ENCODE measurements at regions not wholly inside any gene's neighbourhood (a gene's known extent, or its start where the extent isn't known, plus 50 kb on each side); places are given as distances from the start of the nearest gene placed in this dataset.
"Not testable (repeated sequence)": the region's sequence is repeated elsewhere in the genome, so short reads cannot be mapped to it uniquely, and the experiment has no call there.

DNA sequence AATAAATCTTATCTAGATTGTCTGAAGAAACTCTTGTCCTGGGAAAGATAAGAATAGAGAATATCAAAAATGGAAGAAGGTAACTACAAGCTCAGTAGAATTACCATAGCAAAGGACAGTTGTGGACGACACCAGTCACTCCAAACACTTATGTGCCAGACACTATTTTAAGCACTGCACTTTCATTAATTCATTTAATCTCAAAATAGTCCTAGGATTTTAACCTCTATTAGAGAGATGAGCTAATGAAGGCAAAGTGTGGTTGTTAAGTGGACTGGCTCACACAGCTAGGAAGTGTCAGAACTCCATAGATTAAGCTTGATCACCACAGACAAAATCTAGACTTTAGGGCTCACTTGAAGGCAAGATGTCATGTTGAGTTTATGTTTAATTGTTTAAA lies 168.9 kb downstream of the CDC14C start:
- DNase-seq, result no peak
- Mint-ChIP-seq H3K4me3 (no peak overlapping the region), H3K4me1 (peaks cover 17% of the 10 kb centered on the region), H3K27me3 (ENCODE audit: insufficient read depth) (no peaks in the 10 kb centered on the region), H3K36me3 (ENCODE audit: low read depth) (no peaks in the 10 kb centered on the region), H3K27ac (no peak overlapping the region), H3K9me3 (no peaks in the 10 kb centered on the region)
- Histone ChIP-seq H3K27me3 (ENCODE audit: control insufficient read depth, insufficient read depth, low read length, poor library complexity, severe bottlenecking) (no peaks in the 10 kb centered on the region), H3K9me3 (ENCODE audit: control insufficient read depth, low read length) (no peaks in the 10 kb centered on the region), H3K36me3 (ENCODE audit: control insufficient read depth, insufficient read depth, low read length) (no peaks in the 10 kb centered on the region), H3K4me1 (ENCODE audit: control insufficient read depth, insufficient read depth, low read length) (no peaks in the 10 kb centered on the region), H3K27ac (ENCODE audit: low read depth, low read length) (no peak overlapping the region), H3K4me3 (ENCODE audit: low read length) (no peak overlapping the region), H3K9ac (ENCODE audit: extremely low read depth, low read length, poor library complexity, severe bottlenecking) (no peak overlapping the region)
- TF ChIP-seq, protein P1, sequence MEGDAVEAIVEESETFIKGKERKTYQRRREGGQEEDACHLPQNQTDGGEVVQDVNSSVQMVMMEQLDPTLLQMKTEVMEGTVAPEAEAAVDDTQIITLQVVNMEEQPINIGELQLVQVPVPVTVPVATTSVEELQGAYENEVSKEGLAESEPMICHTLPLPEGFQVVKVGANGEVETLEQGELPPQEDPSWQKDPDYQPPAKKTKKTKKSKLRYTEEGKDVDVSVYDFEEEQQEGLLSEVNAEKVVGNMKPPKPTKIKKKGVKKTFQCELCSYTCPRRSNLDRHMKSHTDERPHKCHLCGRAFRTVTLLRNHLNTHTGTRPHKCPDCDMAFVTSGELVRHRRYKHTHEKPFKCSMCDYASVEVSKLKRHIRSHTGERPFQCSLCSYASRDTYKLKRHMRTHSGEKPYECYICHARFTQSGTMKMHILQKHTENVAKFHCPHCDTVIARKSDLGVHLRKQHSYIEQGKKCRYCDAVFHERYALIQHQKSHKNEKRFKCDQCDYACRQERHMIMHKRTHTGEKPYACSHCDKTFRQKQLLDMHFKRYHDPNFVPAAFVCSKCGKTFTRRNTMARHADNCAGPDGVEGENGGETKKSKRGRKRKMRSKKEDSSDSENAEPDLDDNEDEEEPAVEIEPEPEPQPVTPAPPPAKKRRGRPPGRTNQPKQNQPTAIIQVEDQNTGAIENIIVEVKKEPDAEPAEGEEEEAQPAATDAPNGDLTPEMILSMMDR (conservative IDR thresholded peaks at IDR 0.05), result no peak
- 84 to 100% methylated on average over 1 of the region's 1 CpG for whole genome bisulfite sequencing, 2 experiments (ENCODE audit: insufficient coverage in 1 of 2, insufficient read length in 1 of 2)

DNA sequence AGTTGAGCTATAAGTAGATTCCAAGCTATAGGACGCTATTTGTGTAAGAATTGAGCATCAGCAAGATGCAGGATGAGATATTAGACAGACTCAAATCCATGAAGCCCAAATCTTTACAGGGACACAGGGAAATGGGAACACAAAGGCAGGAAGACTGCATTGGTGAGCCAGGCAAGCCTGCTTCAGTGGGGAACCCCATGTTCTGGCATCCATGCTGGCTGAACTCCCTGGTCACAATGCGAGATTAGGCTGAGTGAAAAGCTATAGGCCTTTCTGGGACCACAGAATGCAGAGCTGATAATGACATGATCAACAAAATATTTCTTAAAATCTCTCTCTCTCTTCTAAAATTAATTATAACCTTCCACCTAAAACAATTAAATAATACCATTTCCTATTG lies 170.5 kb downstream of the CDC14C start:
- no peaks in the 10 kb centered on the region for H3K4me1 ChIP-seq (ENCODE audit: control insufficient read depth, insufficient read depth, low read length)
- no peak overlapping the region for H3K27ac Mint-ChIP-seq
- no peak for DNase-seq
- 94 to 98% methylated on average over 2 of the region's 2 CpGs for WGBS, 2 experiments (ENCODE audit: insufficient coverage in 1 of 2, insufficient read length in 1 of 2)
- H3K27ac ChIP-seq (ENCODE audit: low read depth, low read length), result no peak overlapping the region
- H3K27me3 ChIP-seq (ENCODE audit: control insufficient read depth, insufficient read depth, low read length, poor library complexity, severe bottlenecking), result no peaks in the 10 kb centered on the region
- no peak overlapping the region for H3K4me3 Mint-ChIP-seq
- TF ChIP-seq, protein P1 (conservative IDR thresholded peaks at IDR 0.05), result no peak
- no peak overlapping the region for H3K4me3 ChIP-seq (ENCODE audit: low read length)
- H3K36me3 ChIP-seq (ENCODE audit: control insufficient read depth, insufficient read depth, low read length), result no peaks in the 10 kb centered on the region
- H3K27me3 Mint-ChIP-seq (ENCODE audit: insufficient read depth), result no peaks in the 10 kb centered on the region
- peaks cover 12% of the 10 kb centered on the region for H3K4me1 Mint-ChIP-seq
- H3K9ac ChIP-seq (ENCODE audit: extremely low read depth, low read length, poor library complexity, severe bottlenecking), result no peak overlapping the region
- no peaks in the 10 kb centered on the region for H3K9me3 ChIP-seq (ENCODE audit: control insufficient read depth, low read length)
- H3K36me3 Mint-ChIP-seq (ENCODE audit: low read depth), result no peaks in the 10 kb centered on the region
- no peaks in the 10 kb centered on the region for H3K9me3 Mint-ChIP-seq

DNA sequence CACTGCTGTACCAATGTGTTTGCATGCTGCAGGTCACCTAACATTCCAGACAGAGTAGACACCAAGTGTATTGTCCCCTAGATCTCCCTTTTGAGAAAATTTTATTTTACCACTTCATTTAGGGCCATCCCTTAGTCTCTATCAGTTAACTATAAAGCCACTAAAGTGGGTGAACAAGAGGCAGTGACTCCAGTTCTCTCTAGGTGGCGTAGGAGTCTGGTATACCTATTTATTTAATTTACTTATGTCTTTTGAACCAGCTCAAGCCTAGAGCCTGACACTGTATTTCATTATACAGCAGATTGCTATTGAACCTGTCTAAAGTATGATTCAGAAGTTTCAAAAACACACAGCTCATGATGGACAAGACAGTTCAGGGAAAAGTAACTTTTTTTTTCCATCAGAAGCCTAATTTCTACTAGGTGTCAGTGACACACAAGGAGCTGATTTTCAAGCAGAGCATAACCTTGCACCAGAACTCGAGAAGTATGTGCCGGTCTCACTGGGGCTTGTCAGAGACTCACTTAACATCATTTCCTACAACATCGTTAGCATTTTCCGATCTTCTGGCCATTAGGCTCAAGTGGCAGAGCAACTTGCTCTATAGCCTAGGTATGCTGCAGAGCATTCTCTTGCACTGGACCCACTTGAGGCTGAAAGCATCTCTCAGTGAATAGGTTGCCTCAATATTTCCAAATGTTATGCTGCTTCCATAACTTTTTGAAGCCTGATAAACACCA lies 175.4 kb downstream of the CDC14C start:
- peak; percentile 61 for DNase-seq
- Histone ChIP-seq H3K36me3 (ENCODE audit: control insufficient read depth, insufficient read depth, low read length) (no peaks in the 10 kb centered on the region), H3K27ac (ENCODE audit: low read depth, low read length) (no peak overlapping the region), H3K4me1 (ENCODE audit: control insufficient read depth, insufficient read depth, low read length) (peaks cover 6% of the 10 kb centered on the region), H3K4me3 (ENCODE audit: low read length) (no peak overlapping the region), H3K9ac (ENCODE audit: extremely low read depth, low read length, poor library complexity, severe bottlenecking) (no peak overlapping the region), H3K27me3 (ENCODE audit: control insufficient read depth, insufficient read depth, low read length, poor library complexity, severe bottlenecking) (no peaks in the 10 kb centered on the region), H3K9me3 (ENCODE audit: control insufficient read depth, low read length) (no peaks in the 10 kb centered on the region)
- Mint-ChIP-seq H3K4me1 (peaks cover 32% of the 10 kb centered on the region), H3K27me3 (ENCODE audit: insufficient read depth) (no peaks in the 10 kb centered on the region), H3K36me3 (ENCODE audit: low read depth) (no peaks in the 10 kb centered on the region), H3K4me3 (no peak overlapping the region), H3K27ac (peak overlapping the region; percentile 36), H3K9me3 (no peaks in the 10 kb centered on the region)
- 83% methylated on average over 4 to 5 of the region's 5 CpGs for WGBS, 2 experiments (ENCODE audit: insufficient coverage in 1 of 2, insufficient read length in 1 of 2)
- TF ChIP-seq, protein P1 (conservative IDR thresholded peaks at IDR 0.05), result peak; percentile 76

DNA sequence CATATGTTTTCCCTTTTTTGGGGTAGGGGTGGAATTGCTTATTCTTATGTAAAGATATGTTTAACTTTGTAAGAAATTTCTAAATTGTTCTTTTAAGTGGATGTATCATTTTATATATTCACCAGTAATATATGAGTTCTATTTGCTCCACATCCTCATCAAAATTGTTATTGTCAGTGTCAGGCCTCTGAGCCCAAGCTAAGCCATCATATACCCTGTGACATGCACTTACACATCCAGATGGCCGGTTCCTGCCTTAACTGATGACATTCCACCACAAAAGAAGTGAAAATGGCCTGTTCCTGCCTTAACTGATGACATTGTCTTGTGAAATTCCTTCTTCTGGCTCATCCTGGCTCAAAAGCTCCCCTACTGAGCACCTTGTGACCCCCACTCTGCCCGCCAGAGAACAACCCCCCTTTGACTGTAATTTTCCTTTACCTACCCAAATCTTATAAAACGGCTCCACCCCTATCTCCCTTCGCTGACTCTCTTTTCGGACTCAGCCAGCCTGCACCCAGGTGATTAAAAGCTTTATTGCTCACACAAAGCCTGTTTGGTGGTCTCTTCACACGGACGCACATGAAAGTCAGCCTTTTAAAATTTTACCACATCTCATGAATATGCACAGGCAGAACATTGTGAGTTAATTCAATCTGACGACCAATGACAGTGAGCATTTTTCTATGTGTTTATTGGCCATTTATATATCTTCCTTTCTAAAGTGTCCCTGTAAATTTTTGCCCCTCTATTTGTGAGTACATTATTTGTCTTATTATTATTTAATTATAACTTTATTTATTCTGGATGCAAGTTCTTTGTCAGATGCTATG lies 176.8 kb downstream of the CDC14C start:
- 0 to 3% methylated on average over 3 to 8 of the region's 8 CpGs for WGBS, 2 experiments (ENCODE audit: insufficient coverage in 1 of 2, insufficient read length in 1 of 2)
- not testable (repeated sequence) for H3K36me3 ChIP-seq (ENCODE audit: control insufficient read depth, insufficient read depth, low read length); H3K9me3 Mint-ChIP-seq; H3K9ac ChIP-seq (ENCODE audit: extremely low read depth, low read length, poor library complexity, severe bottlenecking); H3K27me3 ChIP-seq (ENCODE audit: control insufficient read depth, insufficient read depth, low read length, poor library complexity, severe bottlenecking); H3K9me3 ChIP-seq (ENCODE audit: control insufficient read depth, low read length); H3K4me3 ChIP-seq (ENCODE audit: low read length); H3K27me3 Mint-ChIP-seq (ENCODE audit: insufficient read depth); H3K27ac ChIP-seq (ENCODE audit: low read depth, low read length); H3K36me3 Mint-ChIP-seq (ENCODE audit: low read depth); H3K4me1 ChIP-seq (ENCODE audit: control insufficient read depth, insufficient read depth, low read length)
- Mint-ChIP-seq H3K4me1 (peaks cover 24% of the 10 kb centered on the region), H3K4me3 (peak overlapping the region; percentile 44), H3K27ac (peak overlapping the region; percentile 96)
- peak; percentile 56 for DNase-seq
